ENCODE measurements at regions not wholly inside any gene's neighbourhood (a gene's known extent, or its start where the extent isn't known, plus 50 kb on each side); places are given as distances from the start of the nearest gene placed in this dataset.

DNA sequence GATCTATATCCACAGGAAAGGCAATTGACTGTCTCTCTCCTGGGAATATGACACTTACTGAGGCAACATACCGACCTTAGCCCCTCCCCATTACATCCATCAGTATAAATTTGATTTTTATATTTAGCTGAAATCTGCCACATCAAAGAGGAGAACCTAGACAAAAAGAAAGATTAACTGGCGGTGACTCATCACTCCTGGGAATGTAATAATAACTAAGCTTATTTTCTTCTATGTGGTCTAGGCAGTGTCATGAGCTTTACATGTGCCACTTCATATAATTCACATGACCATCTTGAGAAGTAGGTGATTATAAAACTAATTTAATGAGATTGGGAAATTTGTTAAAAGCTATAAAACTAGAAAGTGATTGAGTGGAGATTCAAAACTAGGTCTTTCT lies 520.0 kb upstream of the HS3ST5 start:
- TF ChIP-seq, protein P1, sequence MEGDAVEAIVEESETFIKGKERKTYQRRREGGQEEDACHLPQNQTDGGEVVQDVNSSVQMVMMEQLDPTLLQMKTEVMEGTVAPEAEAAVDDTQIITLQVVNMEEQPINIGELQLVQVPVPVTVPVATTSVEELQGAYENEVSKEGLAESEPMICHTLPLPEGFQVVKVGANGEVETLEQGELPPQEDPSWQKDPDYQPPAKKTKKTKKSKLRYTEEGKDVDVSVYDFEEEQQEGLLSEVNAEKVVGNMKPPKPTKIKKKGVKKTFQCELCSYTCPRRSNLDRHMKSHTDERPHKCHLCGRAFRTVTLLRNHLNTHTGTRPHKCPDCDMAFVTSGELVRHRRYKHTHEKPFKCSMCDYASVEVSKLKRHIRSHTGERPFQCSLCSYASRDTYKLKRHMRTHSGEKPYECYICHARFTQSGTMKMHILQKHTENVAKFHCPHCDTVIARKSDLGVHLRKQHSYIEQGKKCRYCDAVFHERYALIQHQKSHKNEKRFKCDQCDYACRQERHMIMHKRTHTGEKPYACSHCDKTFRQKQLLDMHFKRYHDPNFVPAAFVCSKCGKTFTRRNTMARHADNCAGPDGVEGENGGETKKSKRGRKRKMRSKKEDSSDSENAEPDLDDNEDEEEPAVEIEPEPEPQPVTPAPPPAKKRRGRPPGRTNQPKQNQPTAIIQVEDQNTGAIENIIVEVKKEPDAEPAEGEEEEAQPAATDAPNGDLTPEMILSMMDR (IDR thresholded peaks at IDR 0.05; ENCODE audit: low read depth, low read length): no peak
- TF ChIP-seq, protein P2, sequence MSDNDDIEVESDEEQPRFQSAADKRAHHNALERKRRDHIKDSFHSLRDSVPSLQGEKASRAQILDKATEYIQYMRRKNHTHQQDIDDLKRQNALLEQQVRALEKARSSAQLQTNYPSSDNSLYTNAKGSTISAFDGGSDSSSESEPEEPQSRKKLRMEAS (IDR thresholded peaks at IDR 0.05; ENCODE audit: low read depth, low read length): no peak
- TF ChIP-seq POLR2A (IDR thresholded peaks at IDR 0.05; ENCODE audit: extremely low read depth, insufficient read length): no peak

Measured in NB4 (cell line).